CD14-positive monocyte (primary cell): ENCODE measurements at regions not wholly inside any gene's neighbourhood (a gene's known extent, or its start where the extent isn't known, plus 50 kb on each side); places are given as distances from the start of the nearest gene placed in this dataset.
A peak's percentile ranks its signal among the peaks of the same experiment; 100 is the strongest.

Experiments
- DNase-seq, 3 donors: peaks; one replicate each; pipeline ENCODE4 v3.0.0-alpha.2; 2011 to 2022
- H2AFZ ChIP-seq: 2 replicates; pipeline ENCODE4 v1.6.0; 2012; ENCODE audit warnings: mild to moderate bottlenecking, low read depth, low read length, inconsistent platforms; ENCODE audit not compliant: insufficient read depth, poor library complexity, severe bottlenecking
- H3K27ac ChIP-seq, 2 donors: 1 replicate in 1 of 2; 2 replicates in 1 of 2; pipeline ENCODE4 v1.5.1; 2012 to 2013; ENCODE audit warnings: low read length in 2 of 2, control low read depth in 1 of 2, inconsistent platforms in 1 of 2, low read depth in 1 of 2, mild to moderate bottlenecking in 1 of 2
- H3K27me3 ChIP-seq, 2 donors: one replicate each; pipeline versions ENCODE4 v1.6.0 to v1.6.1; 2011 to 2013; ENCODE audit warnings: low read length in 2 of 2; ENCODE audit not compliant: control insufficient read depth in 2 of 2, insufficient read depth in 2 of 2
- H3K36me3 ChIP-seq, 2 donors: replicated peaks in 1 of 2; 1 replicate in 1 of 2; 2 replicates in 1 of 2; pipeline versions ENCODE4 v1.5.1 to v1.6.1; 2012 to 2013; ENCODE audit warnings: low read length in 2 of 2, control low read depth in 1 of 2, inconsistent platforms in 1 of 2, mild to moderate bottlenecking in 1 of 2; ENCODE audit not compliant: insufficient read depth in 2 of 2, control insufficient read depth in 1 of 2
- H3K4me1 ChIP-seq, 2 donors: 1 replicate in 1 of 2; 2 replicates in 1 of 2; pipeline versions ENCODE4 v1.5.1 to v1.6.1; 2012 to 2013; ENCODE audit warnings: low read length in 2 of 2, control low read depth in 1 of 2, inconsistent platforms in 1 of 2, mild to moderate bottlenecking in 1 of 2, moderate library complexity in 1 of 2; ENCODE audit not compliant: insufficient read depth in 2 of 2, control insufficient read depth in 1 of 2
- H3K4me2 ChIP-seq: replicated peaks from 2 replicates; pipeline ENCODE3; 2012; ENCODE audit warnings: low read length, moderate library complexity, mild to moderate bottlenecking; ENCODE audit not compliant: poor library complexity, severe bottlenecking; ENCODE audit errors: extremely low read depth
- H3K4me3 ChIP-seq, 3 experiments: fragments of 200-600 bp in 1 of 3; sonication (generic) in 1 of 3; replicated peaks in 1 of 3; 1 replicate in 2 of 3; 2 replicates in 1 of 3; pipeline ENCODE4 v1.5.1; 2011 to 2013; ENCODE audit warnings: low read length in 3 of 3, mild to moderate bottlenecking in 3 of 3, control low read depth in 2 of 3, low read depth in 2 of 3, inconsistent platforms in 1 of 3, moderate library complexity in 1 of 3
- H3K79me2 ChIP-seq: 2 replicates; pipeline ENCODE4 v1.6.0; 2012; ENCODE audit warnings: mild to moderate bottlenecking, control low read depth, inconsistent platforms, low read length, moderate library complexity; ENCODE audit not compliant: insufficient read depth
- H3K9ac ChIP-seq: 2 replicates; pipeline ENCODE4 v1.6.0; 2017; ENCODE audit warnings: low read length, mild to moderate bottlenecking; ENCODE audit not compliant: insufficient read depth, poor library complexity, severe bottlenecking
- H3K9me3 ChIP-seq, 2 donors: replicated peaks in 1 of 2; 1 replicate in 1 of 2; 2 replicates in 1 of 2; pipeline versions ENCODE4 v1.5.1 to v1.6.1; 2012 to 2013; ENCODE audit warnings: low read length in 2 of 2, control low read depth in 1 of 2; ENCODE audit not compliant: control insufficient read depth in 1 of 2, insufficient read depth in 1 of 2
- H4K20me1 ChIP-seq: 2 replicates; pipeline ENCODE4 v1.6.0; 2012; ENCODE audit warnings: mild to moderate bottlenecking, low read length, control low read depth, moderate library complexity; ENCODE audit not compliant: insufficient read depth
- H3K27ac Mint-ChIP-seq, 7 donors: one replicate each; pipeline ENCODE4 v1.8.0; 2020; ENCODE audit warnings: mild to moderate bottlenecking in 7 of 7, mixed read lengths in 7 of 7, moderate library complexity in 6 of 7, inconsistent platforms in 2 of 7
- H3K27me3 Mint-ChIP-seq, 3 donors: one replicate each; pipeline ENCODE4 v1.8.0; 2021 to 2022; ENCODE audit warnings: low read depth in 3 of 3, mild to moderate bottlenecking in 3 of 3, mixed read lengths in 3 of 3, moderate library complexity in 3 of 3, inconsistent platforms in 1 of 3
- H3K36me3 Mint-ChIP-seq, 2 donors: one replicate each; pipeline ENCODE4 v1.8.0; 2020; ENCODE audit warnings: mixed read lengths in 2 of 2, inconsistent platforms in 1 of 2, mild to moderate bottlenecking in 1 of 2
- H3K4me1 Mint-ChIP-seq: one replicate; pipeline ENCODE4 v1.8.0; 2020; ENCODE audit warnings: mild to moderate bottlenecking, mixed read lengths
- H3K4me3 Mint-ChIP-seq, 2 donors: one replicate each; pipeline ENCODE4 v1.8.0; 2020; ENCODE audit warnings: mild to moderate bottlenecking in 2 of 2, mixed read lengths in 2 of 2, moderate library complexity in 1 of 2
- H3K9me3 Mint-ChIP-seq, 7 donors: one replicate each; pipeline ENCODE4 v1.8.0; 2020 to 2022; ENCODE audit warnings: mixed read lengths in 7 of 7, mild to moderate bottlenecking in 6 of 7, moderate library complexity in 6 of 7, inconsistent platforms in 2 of 7
- WGBS: methylation state at CpG from one replicate; pipeline ENCODE4 v1.1.5; 2013; ENCODE audit warnings: missing lambda C conversion rate; ENCODE audit not compliant: insufficient coverage; 5-methylcytosine and 5-hydroxymethylcytosine counted together
- intact Hi-C, 2 donors: fragments of 100-400 bp; cut with micrococcal nuclease; formaldehyde crosslinking; loops; one replicate each; pipeline versions ENCODE4 v1.15.0 to v1.15.1; 2023
- TF ChIP-seq, protein P1 (sequence below): fragments of 200-600 bp; IDR thresholded peaks from one replicate; pipeline ENCODE4 v1.8.0; 2022; ENCODE audit warnings: antibody characterized with exemption, mild to moderate bottlenecking

DNA sequence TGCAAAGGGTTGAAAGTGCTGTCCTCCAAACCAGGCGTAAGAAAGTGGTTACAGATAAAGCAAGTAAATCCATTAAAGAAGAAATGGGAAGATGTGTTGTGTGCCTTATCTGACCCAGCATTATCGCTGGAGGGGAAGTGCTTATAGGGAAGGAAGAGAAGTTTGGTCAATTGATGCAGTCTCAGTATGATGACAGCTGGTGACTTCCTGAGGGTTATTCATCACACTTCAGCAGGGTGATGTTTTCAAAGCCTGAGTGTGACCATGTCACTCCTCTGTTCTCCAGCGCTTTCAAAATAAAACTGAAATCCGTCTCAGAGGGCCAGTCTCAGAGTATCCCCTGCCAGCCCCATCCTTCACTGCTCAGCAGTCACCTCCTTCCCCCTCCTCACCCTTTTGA lies 505.4 kb upstream of the RBFOX1 start:
- H3K9ac ChIP-seq, result no peak overlapping the region
- H3K27me3 ChIP-seq, result no peaks in the 10 kb centered on the region
- Mint-ChIP-seq H3K4me1 (peaks cover 11% of the 10 kb centered on the region), H3K27ac (peak overlapping the region in 4 of 7 donors; percentile 25 to 71 (median 47)), H3K9me3 (peaks cover 0 to 3% (median 0%) of the 10 kb centered on the region in 7 donors), H3K36me3 (no peaks in the 10 kb centered on the region), H3K27me3 (peaks cover 2 to 3% (median 2%) of the 10 kb centered on the region in 3 donors), H3K4me3 (peak overlapping the region in 1 of 2 donors; percentile 57)
- 5% methylated on average over 4 of the region's 4 CpGs for WGBS
- H3K9me3 ChIP-seq, result no peaks in the 10 kb centered on the region
- H3K4me3 ChIP-seq, result no peak overlapping the region
- peak in 2 of 3 donors; percentile 47 to 71 for DNase-seq
- H3K27ac ChIP-seq, result peak overlapping the region; percentile 11 to 65
- TF ChIP-seq, protein P1, sequence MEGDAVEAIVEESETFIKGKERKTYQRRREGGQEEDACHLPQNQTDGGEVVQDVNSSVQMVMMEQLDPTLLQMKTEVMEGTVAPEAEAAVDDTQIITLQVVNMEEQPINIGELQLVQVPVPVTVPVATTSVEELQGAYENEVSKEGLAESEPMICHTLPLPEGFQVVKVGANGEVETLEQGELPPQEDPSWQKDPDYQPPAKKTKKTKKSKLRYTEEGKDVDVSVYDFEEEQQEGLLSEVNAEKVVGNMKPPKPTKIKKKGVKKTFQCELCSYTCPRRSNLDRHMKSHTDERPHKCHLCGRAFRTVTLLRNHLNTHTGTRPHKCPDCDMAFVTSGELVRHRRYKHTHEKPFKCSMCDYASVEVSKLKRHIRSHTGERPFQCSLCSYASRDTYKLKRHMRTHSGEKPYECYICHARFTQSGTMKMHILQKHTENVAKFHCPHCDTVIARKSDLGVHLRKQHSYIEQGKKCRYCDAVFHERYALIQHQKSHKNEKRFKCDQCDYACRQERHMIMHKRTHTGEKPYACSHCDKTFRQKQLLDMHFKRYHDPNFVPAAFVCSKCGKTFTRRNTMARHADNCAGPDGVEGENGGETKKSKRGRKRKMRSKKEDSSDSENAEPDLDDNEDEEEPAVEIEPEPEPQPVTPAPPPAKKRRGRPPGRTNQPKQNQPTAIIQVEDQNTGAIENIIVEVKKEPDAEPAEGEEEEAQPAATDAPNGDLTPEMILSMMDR, result no peak
- H3K4me2 ChIP-seq, result peak overlapping the region; percentile 24
- H3K4me1 ChIP-seq, result peaks cover 7 to 15% of the 10 kb centered on the region in 2 donors
- H3K79me2 ChIP-seq, result no peaks in the 10 kb centered on the region
- no peaks in the 10 kb centered on the region for H4K20me1 ChIP-seq
- no peaks in the 10 kb centered on the region for H3K36me3 ChIP-seq
- no peak overlapping the region for H2AFZ ChIP-seq
- intact Hi-C loops, result no loop called here

DNA sequence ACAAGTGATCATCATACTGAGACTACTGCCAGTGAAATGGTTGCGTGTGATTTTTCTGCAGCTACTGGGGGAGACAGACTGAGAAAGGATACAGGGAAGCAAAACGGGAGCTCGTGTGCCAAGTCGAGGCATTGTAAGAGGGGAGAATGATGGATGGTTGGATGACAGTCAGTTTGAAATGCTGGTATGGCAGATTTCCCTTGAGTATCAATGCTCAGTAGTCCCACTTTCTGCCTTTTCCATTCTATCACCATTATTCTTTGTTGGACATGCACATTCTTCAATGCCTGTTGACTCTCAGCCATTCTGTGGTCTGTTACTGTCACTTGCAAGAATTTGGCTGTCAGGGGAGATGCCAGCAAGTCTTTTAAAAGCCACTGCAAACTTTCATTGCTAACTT lies 510.6 kb upstream of the RBFOX1 start:
- no peak overlapping the region for H3K27ac ChIP-seq
- TF ChIP-seq, protein P1, result no peak
- intact Hi-C loops, result no loop called here
- H3K36me3 ChIP-seq, result no peaks in the 10 kb centered on the region
- H3K4me3 Mint-ChIP-seq, result no peak overlapping the region
- H3K4me1 Mint-ChIP-seq, result peaks cover under 1% of the 10 kb centered on the region
- H3K4me1 ChIP-seq, result peaks cover 0 to 3% of the 10 kb centered on the region in 2 donors
- no peak for DNase-seq
- H3K9me3 Mint-ChIP-seq, result peaks cover 0 to 9% (median 0%) of the 10 kb centered on the region in 7 donors
- no peaks in the 10 kb centered on the region for H3K79me2 ChIP-seq
- H3K4me2 ChIP-seq, result no peak overlapping the region
- H3K27me3 ChIP-seq, result no peaks in the 10 kb centered on the region
- no peaks in the 10 kb centered on the region for H3K9me3 ChIP-seq
- H3K27me3 Mint-ChIP-seq, result peaks cover 0 to 3% (median 2%) of the 10 kb centered on the region in 3 donors
- H4K20me1 ChIP-seq, result no peaks in the 10 kb centered on the region
- peak overlapping the region; percentile 20 for H2AFZ ChIP-seq
- H3K9ac ChIP-seq, result no peak overlapping the region
- H3K27ac Mint-ChIP-seq, result no peak overlapping the region
- no peaks in the 10 kb centered on the region for H3K36me3 Mint-ChIP-seq
- WGBS, result no CpG with 5 or more reads among the region's 4 CpGs
- H3K4me3 ChIP-seq, result no peak overlapping the region
